ENCODE measurements at regions not wholly inside any gene's neighbourhood (a gene's known extent, or its start where the extent isn't known, plus 50 kb on each side); places are given as distances from the start of the nearest gene placed in this dataset.

DNA sequence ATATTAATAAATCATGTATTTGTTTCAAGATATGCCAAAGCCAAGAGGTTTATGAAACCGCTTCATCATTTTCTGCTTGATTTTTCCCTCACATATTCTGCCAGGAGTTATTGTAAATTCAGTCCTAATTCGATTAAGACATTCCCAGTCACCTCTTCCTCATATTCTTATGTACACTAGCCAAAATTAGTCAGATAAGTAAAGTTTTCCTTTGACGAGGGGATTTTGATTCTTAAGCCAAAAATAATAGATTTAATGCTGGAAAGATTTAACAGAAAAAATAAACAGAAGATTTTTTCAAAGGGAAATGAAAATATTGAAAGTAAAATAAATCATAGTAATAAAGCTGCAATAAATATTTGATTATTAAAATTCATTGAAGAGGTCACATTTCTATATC, 51.0 kb upstream of the VEGFC start:
- H3K27ac Mint-ChIP-seq, result no peak overlapping the region
- POLR2A ChIA-PET, result no interaction called here
- DNase-seq, result no peak

DNA sequence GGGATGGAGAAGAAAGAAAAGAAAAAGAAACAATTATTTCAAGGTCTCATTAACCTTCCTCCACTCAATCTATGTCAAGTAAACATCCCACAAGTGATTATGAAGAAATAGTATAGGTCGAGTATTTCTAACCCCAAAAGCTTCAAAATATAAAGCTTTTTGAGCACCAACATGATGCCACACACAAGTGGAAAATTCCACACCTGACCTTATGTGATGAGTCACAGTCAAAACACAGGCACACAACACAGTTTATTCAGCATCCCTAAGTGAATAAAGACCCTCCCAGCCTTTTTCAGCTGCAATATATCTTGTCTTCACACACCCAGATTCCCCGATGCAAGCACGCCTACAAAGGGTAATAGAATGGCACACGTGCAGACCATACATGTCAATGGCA, 51.7 kb upstream of the VEGFC start:
- H3K36me3 Mint-ChIP-seq, result no peaks in the 10 kb centered on the region
- H3K4me3 Mint-ChIP-seq, result no peak overlapping the region
- POLR2A ChIA-PET, result no interaction called here
- H3K27me3 Mint-ChIP-seq, result no peaks in the 10 kb centered on the region
- ATAC-seq (ENCODE audit: low read depth) (no peak), DNase-seq (no peak)
- no peak overlapping the region for H3K27ac Mint-ChIP-seq
- H3K9me3 Mint-ChIP-seq, result no peaks in the 10 kb centered on the region
- no peaks in the 10 kb centered on the region for H3K4me1 Mint-ChIP-seq

More for the DNA sequence above, 51.0 kb upstream of the VEGFC start:
- no peaks in the 10 kb centered on the region for H3K36me3 Mint-ChIP-seq
- no peaks in the 10 kb centered on the region for H3K9me3 Mint-ChIP-seq
- H3K4me1 Mint-ChIP-seq, result no peaks in the 10 kb centered on the region
- ATAC-seq (ENCODE audit: low read depth), result no peak
- H3K27me3 Mint-ChIP-seq, result no peaks in the 10 kb centered on the region
- no peak overlapping the region for H3K4me3 Mint-ChIP-seq

- Mint-ChIP-seq H3K27me3 (no peaks in the 10 kb centered on the region), H3K9me3 (no peaks in the 10 kb centered on the region), H3K4me1 (no peaks in the 10 kb centered on the region), H3K4me3 (no peak overlapping the region), H3K36me3 (no peaks in the 10 kb centered on the region), H3K27ac (no peak overlapping the region)
- POLR2A ChIA-PET, result no interaction called here
- DNase-seq (no peak), ATAC-seq (ENCODE audit: low read depth) (no peak)
Measured at GRCh38 chr4:176845636-176846035, 52.9 kb upstream of the VEGFC start.

DNA sequence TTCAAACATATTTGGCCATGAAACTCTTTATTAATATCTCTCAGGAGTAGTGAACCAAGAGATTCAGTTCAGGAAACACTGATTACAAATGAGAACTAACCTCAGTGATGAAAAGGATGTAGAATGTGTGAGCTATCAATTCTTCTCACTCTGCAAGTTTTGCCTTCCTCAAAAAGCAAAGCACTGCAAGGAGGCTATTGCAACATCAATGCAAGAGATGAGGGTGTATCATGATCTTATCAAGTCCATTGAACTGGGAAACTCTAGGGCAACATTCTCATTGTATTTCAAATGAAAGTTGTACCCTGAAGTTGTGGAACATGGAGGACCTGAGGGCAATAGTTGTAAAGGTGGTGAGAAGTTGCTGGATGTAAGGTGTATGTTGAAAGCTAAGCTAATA, 56.4 kb upstream of the VEGFC start:
- Mint-ChIP-seq H3K9me3 (peaks cover 1% of the 10 kb centered on the region), H3K4me3 (no peak overlapping the region)
- POLR2A ChIA-PET, result no interaction called here

GRCh38 chr4:176850436-176850835, 57.7 kb upstream of the VEGFC start:
- Mint-ChIP-seq H3K4me3 (no peak overlapping the region), H3K27ac (no peak overlapping the region), H3K9me3 (peaks cover 1% of the 10 kb centered on the region), H3K27me3 (no peaks in the 10 kb centered on the region), H3K36me3 (no peaks in the 10 kb centered on the region), H3K4me1 (no peaks in the 10 kb centered on the region)
- ATAC-seq (ENCODE audit: low read depth) (no peak), DNase-seq (no peak)
- POLR2A ChIA-PET, result no interaction called here

More for the DNA sequence above, 56.4 kb upstream of the VEGFC start:
- no peak for DNase-seq
- Mint-ChIP-seq H3K4me1 (no peaks in the 10 kb centered on the region), H3K27me3 (no peaks in the 10 kb centered on the region), H3K36me3 (no peaks in the 10 kb centered on the region), H3K27ac (no peak overlapping the region)
- ATAC-seq (ENCODE audit: low read depth), result no peak

DNA sequence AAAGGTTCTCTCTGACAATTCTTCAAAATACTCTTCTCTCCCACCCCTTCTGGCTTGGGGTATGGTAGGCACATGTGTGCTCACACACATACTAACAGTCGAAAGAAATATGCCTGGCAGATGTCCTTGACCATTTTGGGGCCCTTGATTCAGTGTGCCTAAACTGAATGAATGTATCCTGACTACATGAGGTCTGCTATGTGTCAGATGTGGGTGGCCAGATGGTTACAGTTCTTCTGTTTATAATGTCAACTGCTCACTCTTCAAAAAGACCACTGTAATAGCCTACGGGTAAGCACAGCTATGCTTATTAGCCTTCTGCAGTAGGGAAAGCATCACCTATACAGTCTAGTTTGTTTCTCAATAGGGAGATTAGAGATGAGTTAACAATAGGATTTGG, 63.7 kb upstream of the VEGFC start:
- no peak overlapping the region for H3K4me3 Mint-ChIP-seq
- H3K9me3 Mint-ChIP-seq, result no peaks in the 10 kb centered on the region
- ATAC-seq (ENCODE audit: low read depth), result no peak
- POLR2A ChIA-PET, result no interaction called here
- H3K36me3 Mint-ChIP-seq, result no peaks in the 10 kb centered on the region
- H3K27ac Mint-ChIP-seq, result no peak overlapping the region
- H3K27me3 Mint-ChIP-seq, result no peaks in the 10 kb centered on the region
- no peak for DNase-seq
- H3K4me1 Mint-ChIP-seq, result no peaks in the 10 kb centered on the region

DNA sequence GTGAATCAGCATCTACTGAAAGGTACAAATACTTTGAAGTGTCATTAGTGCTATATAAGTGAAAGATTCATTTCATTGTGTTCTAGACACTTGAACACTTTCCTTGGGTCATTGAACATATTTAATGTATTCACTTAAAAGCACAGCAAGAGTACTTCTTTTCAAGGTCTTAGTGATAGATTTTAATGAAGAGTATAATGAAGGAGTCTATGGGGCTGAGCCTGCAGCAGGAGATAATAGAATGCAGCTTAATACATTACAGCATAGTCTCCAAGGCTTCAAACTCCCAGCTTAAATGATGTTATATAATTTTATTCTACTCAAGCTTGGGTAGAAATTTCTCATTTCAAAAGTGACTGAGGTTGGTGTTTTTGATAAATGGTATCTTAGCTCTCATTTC, 66.1 kb upstream of the VEGFC start:
- Mint-ChIP-seq H3K4me3 (no peak overlapping the region), H3K36me3 (no peaks in the 10 kb centered on the region), H3K9me3 (no peaks in the 10 kb centered on the region), H3K27me3 (no peaks in the 10 kb centered on the region), H3K4me1 (no peaks in the 10 kb centered on the region), H3K27ac (no peak overlapping the region)
- POLR2A ChIA-PET, result no interaction called here
- no peak for ATAC-seq (ENCODE audit: low read depth)
- DNase-seq, result no peak

DNA sequence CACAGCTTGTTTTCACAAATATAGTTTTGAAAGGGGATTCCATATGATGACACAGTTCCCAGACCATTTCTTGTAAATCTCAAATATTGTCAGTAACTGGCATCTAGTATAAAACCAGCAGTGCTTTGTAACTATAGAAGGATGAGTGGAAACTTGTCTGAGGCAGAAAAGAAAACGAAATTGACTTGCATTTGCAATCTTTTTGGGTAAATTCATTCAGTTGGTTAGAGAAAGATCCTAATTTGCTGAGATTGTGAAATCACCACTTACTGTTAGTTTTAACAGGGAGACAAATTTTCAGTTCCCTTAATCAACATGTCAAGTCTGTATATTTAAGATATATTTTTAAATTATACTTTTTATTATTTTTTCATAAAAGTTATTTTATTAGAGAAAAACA, 71.5 kb upstream of the VEGFC start:
- POLR2A ChIA-PET, result no interaction called here
- H3K4me1 Mint-ChIP-seq, result no peaks in the 10 kb centered on the region
- no peaks in the 10 kb centered on the region for H3K9me3 Mint-ChIP-seq
- peaks cover 2% of the 10 kb centered on the region for H3K27me3 Mint-ChIP-seq
- H3K4me3 Mint-ChIP-seq, result no peak overlapping the region
- no peak for ATAC-seq (ENCODE audit: low read depth)
- no peaks in the 10 kb centered on the region for H3K36me3 Mint-ChIP-seq
- no peak for DNase-seq
- no peak overlapping the region for H3K27ac Mint-ChIP-seq

GRCh38 chr4:176868676-176869075, 76.0 kb upstream of the VEGFC start:
- no peak for ATAC-seq (ENCODE audit: low read depth)
- peaks cover 3% of the 10 kb centered on the region for H3K9me3 Mint-ChIP-seq

DNA sequence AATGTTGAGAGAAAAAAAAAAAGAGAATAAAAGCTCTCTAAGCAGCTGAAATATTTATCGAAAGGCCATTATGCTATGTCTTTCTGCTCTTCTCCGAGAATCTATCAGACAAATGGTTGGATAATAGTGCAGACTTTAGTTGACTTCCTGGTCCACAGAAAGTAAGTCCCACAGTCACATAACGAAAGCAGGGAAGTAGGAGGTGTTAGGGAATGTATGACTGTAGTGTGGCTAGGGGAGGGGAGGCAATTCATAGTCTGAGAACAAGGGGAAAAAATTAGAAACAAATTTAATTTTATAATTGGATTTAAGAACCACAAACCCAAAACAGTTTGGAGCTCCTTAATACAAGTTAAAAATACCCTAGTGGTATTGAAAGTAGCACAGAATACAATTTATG, 79.7 kb upstream of the VEGFC start:
- Mint-ChIP-seq H3K4me3 (no peak overlapping the region), H3K36me3 (no peaks in the 10 kb centered on the region), H3K4me1 (no peaks in the 10 kb centered on the region), H3K9me3 (peaks cover 3% of the 10 kb centered on the region), H3K27ac (no peak overlapping the region), H3K27me3 (peaks cover 2% of the 10 kb centered on the region)
- ATAC-seq (ENCODE audit: low read depth) (no peak), DNase-seq (no peak)
- POLR2A ChIA-PET, result no interaction called here

More at GRCh38 chr4:176868676-176869075, 76.0 kb upstream of the VEGFC start:
- peaks cover 2% of the 10 kb centered on the region for H3K27me3 Mint-ChIP-seq
- H3K27ac Mint-ChIP-seq, result no peak overlapping the region
- H3K4me3 Mint-ChIP-seq, result no peak overlapping the region
- H3K4me1 Mint-ChIP-seq, result no peaks in the 10 kb centered on the region
- DNase-seq, result no peak
- POLR2A ChIA-PET, result no interaction called here
- H3K36me3 Mint-ChIP-seq, result no peaks in the 10 kb centered on the region

- no peaks in the 10 kb centered on the region for H3K36me3 Mint-ChIP-seq
- POLR2A ChIA-PET, result no interaction called here
- ATAC-seq (ENCODE audit: low read depth) (no peak), DNase-seq (no peak)
- H3K4me3 Mint-ChIP-seq, result no peak overlapping the region
- H3K9me3 Mint-ChIP-seq, result peaks cover 3% of the 10 kb centered on the region
- no peak overlapping the region for H3K27ac Mint-ChIP-seq
- H3K27me3 Mint-ChIP-seq, result no peaks in the 10 kb centered on the region
- no peaks in the 10 kb centered on the region for H3K4me1 Mint-ChIP-seq
Measured at GRCh38 chr4:176874721-176875445, 82.2 kb upstream of the VEGFC start.

DNA sequence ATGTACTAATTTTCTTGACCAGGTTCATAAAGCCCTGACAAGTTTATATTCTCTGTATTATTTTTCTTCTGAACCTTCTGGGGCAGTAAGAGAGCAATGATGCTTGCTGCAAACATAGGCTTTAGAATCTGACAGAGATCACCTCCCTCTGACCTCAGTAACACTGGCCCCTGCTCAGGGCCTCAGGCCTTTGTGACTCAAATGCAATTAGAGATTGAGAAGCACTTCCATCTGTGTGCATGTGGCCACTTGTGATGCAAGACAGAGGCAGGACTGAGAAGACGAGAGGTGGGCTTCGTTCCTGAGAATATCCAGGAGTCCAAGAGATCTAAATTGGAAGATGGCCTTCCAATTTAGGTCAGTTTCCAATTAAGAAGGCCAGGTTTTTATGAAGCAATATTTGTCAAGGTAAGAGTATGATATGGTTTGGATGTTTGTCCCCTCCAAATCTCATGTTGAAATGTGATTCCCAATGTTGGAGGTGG, 82.8 kb upstream of the VEGFC start:
- Mint-ChIP-seq H3K27me3 (peaks cover 4% of the 10 kb centered on the region), H3K9me3 (peaks cover 5% of the 10 kb centered on the region), H3K4me3 (no peak overlapping the region), H3K4me1 (no peaks in the 10 kb centered on the region), H3K27ac (no peak overlapping the region), H3K36me3 (no peaks in the 10 kb centered on the region)
- DNase-seq (no peak), ATAC-seq (ENCODE audit: low read depth) (no peak)
- POLR2A ChIA-PET, result no interaction called here

- H3K4me3 Mint-ChIP-seq, result no peak overlapping the region
- POLR2A ChIA-PET, result no interaction called here
- no peaks in the 10 kb centered on the region for H3K4me1 Mint-ChIP-seq
- ATAC-seq (ENCODE audit: low read depth), result no peak
- H3K9me3 Mint-ChIP-seq, result peaks cover 4% of the 10 kb centered on the region
- no peaks in the 10 kb centered on the region for H3K36me3 Mint-ChIP-seq
- no peak overlapping the region for H3K27ac Mint-ChIP-seq
- peaks cover 4% of the 10 kb centered on the region for H3K27me3 Mint-ChIP-seq
- DNase-seq, result no peak
Measured at GRCh38 chr4:176879380-176880116, 86.8 kb upstream of the VEGFC start.

DNA sequence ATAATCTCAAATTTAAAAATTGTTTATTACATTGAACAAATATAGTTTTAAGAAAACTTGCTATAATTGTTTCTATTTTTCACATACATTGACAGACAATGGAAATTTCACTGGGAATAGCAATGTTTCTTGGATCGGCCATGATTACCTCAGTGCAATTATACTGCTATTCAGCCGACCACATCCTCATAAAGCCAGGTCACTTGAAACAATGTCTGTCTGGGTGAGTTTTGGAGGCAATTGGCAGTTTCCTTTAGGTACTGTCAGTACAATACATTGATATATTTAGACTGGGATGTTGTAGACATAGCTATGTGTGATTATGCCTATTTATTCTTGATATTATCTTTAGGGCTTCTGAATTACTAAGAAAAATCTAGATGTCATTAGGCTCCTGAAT, 89.5 kb upstream of the VEGFC start:
- POLR2A ChIA-PET, result no interaction called here
- ATAC-seq (ENCODE audit: low read depth) (no peak), DNase-seq (no peak)
- H3K27me3 Mint-ChIP-seq, result peaks cover 4% of the 10 kb centered on the region
- peaks cover 4% of the 10 kb centered on the region for H3K9me3 Mint-ChIP-seq
- no peak overlapping the region for H3K27ac Mint-ChIP-seq
- H3K4me3 Mint-ChIP-seq, result no peak overlapping the region
- H3K4me1 Mint-ChIP-seq, result no peaks in the 10 kb centered on the region
- no peaks in the 10 kb centered on the region for H3K36me3 Mint-ChIP-seq
